ENCODE measurements at regions not wholly inside any gene's neighbourhood (a gene's known extent, or its start where the extent isn't known, plus 50 kb on each side); places are given as distances from the start of the nearest gene placed in this dataset.

- intact Hi-C loops (cut with micrococcal nuclease) = no loop called here
- Mint-ChIP-seq H3K4me1 (ENCODE audit: low read depth) (no peaks in the 10 kb centered on the region), H3K27me3 (no peaks in the 10 kb centered on the region), H3K36me3 (ENCODE audit: low read depth) (no peaks in the 10 kb centered on the region), H3K9me3 (no peaks in the 10 kb centered on the region), H3K4me3 (no peak overlapping the region), H3K27ac (no peak overlapping the region)
- DNase-seq (no peak), ATAC-seq (no peak)
- no peak for TF ChIP-seq CTCF (IDR thresholded peaks at IDR 0.05)
- ChIA-PET CTCF (interaction anchor here (1.1 kb wide), 1 partner anchor 167 kb away, joined by 4 read pairs; no protein-coding TSS in a partner anchor), POLR2A (no interaction called here)
Measured at GRCh38 chr9:105030285-105030684, 102.3 kb upstream of the ABCA1 start.

DNA sequence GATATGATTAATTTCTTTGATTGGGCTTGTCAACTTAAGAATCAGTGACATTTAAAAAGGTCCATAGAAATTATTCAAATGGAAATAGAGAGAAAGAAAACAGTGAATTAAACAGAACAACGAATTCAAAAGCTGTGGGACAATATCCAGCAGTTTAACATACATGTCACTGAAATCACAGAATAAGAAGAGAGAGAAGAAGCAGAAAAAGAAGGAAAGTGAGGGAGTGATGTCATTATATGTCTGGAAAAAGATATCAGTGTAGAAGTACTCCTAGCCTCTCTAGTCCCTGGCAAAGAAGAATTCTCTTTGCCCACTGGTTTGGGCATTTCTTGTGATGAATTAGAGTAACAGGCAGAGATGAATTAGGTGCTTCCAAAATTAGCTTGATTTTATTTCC, 109.2 kb upstream of the ABCA1 start:
- intact Hi-C loops (cut with micrococcal nuclease) = no loop called here
- Mint-ChIP-seq H3K27ac (no peak overlapping the region), H3K27me3 (no peaks in the 10 kb centered on the region), H3K4me3 (no peak overlapping the region), H3K36me3 (ENCODE audit: low read depth) (no peaks in the 10 kb centered on the region), H3K4me1 (ENCODE audit: low read depth) (no peaks in the 10 kb centered on the region), H3K9me3 (peaks cover 5% of the 10 kb centered on the region)
- ATAC-seq = no peak
- no peak for DNase-seq
- ChIA-PET POLR2A (no interaction called here), CTCF (no interaction called here)
- no peak for TF ChIP-seq CTCF (IDR thresholded peaks at IDR 0.05)

- ATAC-seq (no peak), DNase-seq (no peak)
- Mint-ChIP-seq H3K27me3 (peaks cover 1% of the 10 kb centered on the region), H3K27ac (no peak overlapping the region), H3K36me3 (ENCODE audit: low read depth) (no peaks in the 10 kb centered on the region), H3K9me3 (peaks cover 5% of the 10 kb centered on the region), H3K4me1 (ENCODE audit: low read depth) (no peaks in the 10 kb centered on the region), H3K4me3 (no peak overlapping the region)
- no peak for TF ChIP-seq CTCF (IDR thresholded peaks at IDR 0.05)
- intact Hi-C loops (cut with micrococcal nuclease) = no loop called here
- POLR2A ChIA-PET = no interaction called here
- CTCF ChIA-PET = no interaction called here
Measured at GRCh38 chr9:105038051-105038450, 110.1 kb upstream of the ABCA1 start.

DNA sequence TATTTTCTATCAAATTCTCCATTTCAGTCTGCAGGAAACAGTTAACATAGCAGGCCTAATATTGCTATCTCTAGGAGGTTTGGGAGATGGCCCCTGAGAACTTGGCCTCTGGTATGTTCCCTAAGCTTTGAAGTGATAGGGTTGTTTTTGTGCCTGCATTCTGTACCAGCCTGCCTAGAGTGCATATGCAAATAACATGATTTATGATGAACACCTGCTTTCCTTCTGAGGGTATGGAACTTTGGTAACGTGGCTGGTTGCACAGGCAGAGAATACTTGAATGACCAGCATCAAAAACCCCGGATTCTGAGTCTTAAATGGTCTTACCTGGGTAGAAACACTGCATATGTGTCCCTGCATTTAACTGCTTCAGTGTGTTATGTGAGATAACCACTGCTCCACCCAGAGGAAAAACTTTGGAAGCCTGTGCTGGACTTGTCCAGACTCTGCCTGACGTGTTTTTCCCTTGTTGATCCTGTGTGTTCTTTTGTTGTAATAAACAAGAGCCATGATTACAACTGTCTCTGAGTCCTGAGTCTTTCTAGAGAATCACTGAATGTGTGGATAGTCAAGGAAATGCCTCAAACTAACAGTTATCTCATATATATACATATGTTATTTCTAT, 111.3 kb upstream of the ABCA1 start:
- TF ChIP-seq CTCF (IDR thresholded peaks at IDR 0.05) = no peak
- DNase-seq (no peak), ATAC-seq (no peak)
- H3K4me3 Mint-ChIP-seq = no peak overlapping the region
- H3K9me3 Mint-ChIP-seq = peaks cover 5% of the 10 kb centered on the region
- H3K27me3 Mint-ChIP-seq = peaks cover 1% of the 10 kb centered on the region
- CTCF ChIA-PET = interaction anchor here (1.0 kb wide), 1 partner anchor 11 kb away, joined by 3 read pairs; no protein-coding TSS in a partner anchor
- H3K27ac Mint-ChIP-seq = no peak overlapping the region
- intact Hi-C loops (cut with micrococcal nuclease) = no loop called here
- H3K4me1 Mint-ChIP-seq (ENCODE audit: low read depth) = no peaks in the 10 kb centered on the region
- no peaks in the 10 kb centered on the region for H3K36me3 Mint-ChIP-seq (ENCODE audit: low read depth)
- POLR2A ChIA-PET = no interaction called here

DNA sequence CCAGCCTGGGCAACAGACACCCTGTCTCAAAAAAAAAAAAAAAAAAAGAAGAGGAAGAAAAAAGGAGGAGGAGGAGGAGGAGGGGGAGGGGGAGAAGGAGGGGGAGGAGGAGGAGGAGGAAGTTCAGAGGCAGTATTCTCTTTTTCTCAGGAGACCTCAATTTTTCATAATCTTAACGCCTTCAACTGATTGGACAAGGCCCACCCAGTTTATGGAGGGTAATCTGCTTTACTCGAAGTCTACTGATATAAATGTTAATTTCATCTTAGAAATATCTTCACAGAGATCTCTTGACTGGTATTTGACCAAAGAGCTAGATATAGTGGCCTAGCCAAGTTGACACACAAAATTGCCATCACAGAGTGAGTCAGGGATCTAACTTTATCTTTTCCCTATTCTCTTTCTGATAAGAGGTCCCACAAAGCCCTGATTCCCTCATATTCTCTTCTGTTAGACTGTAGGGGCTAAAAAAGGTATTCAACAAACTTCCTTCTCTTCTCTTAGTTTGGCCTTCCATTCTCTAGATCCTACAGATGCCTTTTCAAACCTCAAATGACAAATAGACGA, 115.5 kb upstream of the ABCA1 start:
- no peak for ATAC-seq
- CTCF ChIA-PET = no interaction called here
- H3K4me3 Mint-ChIP-seq = no peak overlapping the region
- no peak overlapping the region for H3K27ac Mint-ChIP-seq
- H3K4me1 Mint-ChIP-seq (ENCODE audit: low read depth) = no peaks in the 10 kb centered on the region
- TF ChIP-seq CTCF (IDR thresholded peaks at IDR 0.05) = no peak
- DNase-seq = no peak
- POLR2A ChIA-PET = no interaction called here
- no peaks in the 10 kb centered on the region for H3K9me3 Mint-ChIP-seq
- intact Hi-C loops (cut with micrococcal nuclease) = no loop called here
- peaks cover 1% of the 10 kb centered on the region for H3K27me3 Mint-ChIP-seq
- H3K36me3 Mint-ChIP-seq (ENCODE audit: low read depth) = no peaks in the 10 kb centered on the region

Measured in activated CD8-positive, alpha-beta T cell treated with anti-CD3 and anti-CD28 coated beads for 36 hours (primary cell).